D721Med (cell line): ENCODE measurements at regions not wholly inside any gene's neighbourhood (a gene's known extent, or its start where the extent isn't known, plus 50 kb on each side); places are given as distances from the start of the nearest gene placed in this dataset.

Source experiments
- DNase-seq: peaks from one replicate; pipeline ENCODE4 v3.0.0; 2011; ENCODE audit warnings: low spot score; ENCODE audit not compliant: insufficient read length
- FAIRE-seq: peaks from 2 replicates; lab custom pipeline; 2011; peaks lifted over from hg19 to GRCh38; lab: Jason Lieb, UNC
- TF ChIP-seq, protein P1 (sequence below): IDR thresholded peaks from 2 replicates; pipeline ENCODE4 v1.5.1; 2012; ENCODE audit warnings: mild to moderate bottlenecking, control low read depth; ENCODE audit not compliant: insufficient read depth; ENCODE audit errors: missing control alignments

DNA sequence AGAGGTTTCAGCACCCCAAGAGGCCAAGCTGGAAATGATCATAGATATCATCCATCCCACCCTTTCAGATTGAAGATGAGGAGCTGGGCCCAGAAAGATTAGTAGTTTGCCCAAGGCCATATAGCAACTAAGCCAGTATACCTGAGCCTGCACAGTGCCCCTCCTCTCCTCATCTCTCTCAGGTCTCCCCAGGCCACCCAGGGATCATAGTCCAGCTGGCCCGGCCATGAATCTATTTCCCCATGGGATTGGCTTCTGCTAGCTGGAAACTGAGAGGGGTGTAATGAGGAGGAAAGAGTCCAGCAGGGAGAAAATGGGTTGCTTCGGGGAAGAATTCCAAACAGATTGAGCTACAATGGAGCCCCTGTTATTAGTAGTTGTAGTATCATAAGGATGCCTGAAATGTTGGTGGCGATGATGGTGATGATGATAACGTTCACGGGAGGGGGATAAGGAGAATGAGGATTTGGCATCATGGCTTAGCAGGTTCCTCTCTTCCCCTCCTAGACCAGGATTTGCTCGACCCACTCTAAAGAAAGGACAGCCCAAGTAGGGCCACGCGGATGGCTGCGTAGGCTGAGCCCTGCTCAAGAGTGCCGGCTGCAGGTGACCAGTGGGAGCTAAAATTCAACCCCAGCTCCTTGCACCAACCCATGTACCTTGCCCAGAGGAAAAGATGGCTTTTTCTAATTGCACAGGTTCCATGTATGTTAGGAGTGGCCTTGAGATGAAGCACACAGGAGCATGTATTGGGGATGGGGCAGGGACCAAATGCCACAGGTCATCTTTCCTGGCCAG lies 117.8 kb upstream of the PJA1 start:
- TF ChIP-seq, protein P1, sequence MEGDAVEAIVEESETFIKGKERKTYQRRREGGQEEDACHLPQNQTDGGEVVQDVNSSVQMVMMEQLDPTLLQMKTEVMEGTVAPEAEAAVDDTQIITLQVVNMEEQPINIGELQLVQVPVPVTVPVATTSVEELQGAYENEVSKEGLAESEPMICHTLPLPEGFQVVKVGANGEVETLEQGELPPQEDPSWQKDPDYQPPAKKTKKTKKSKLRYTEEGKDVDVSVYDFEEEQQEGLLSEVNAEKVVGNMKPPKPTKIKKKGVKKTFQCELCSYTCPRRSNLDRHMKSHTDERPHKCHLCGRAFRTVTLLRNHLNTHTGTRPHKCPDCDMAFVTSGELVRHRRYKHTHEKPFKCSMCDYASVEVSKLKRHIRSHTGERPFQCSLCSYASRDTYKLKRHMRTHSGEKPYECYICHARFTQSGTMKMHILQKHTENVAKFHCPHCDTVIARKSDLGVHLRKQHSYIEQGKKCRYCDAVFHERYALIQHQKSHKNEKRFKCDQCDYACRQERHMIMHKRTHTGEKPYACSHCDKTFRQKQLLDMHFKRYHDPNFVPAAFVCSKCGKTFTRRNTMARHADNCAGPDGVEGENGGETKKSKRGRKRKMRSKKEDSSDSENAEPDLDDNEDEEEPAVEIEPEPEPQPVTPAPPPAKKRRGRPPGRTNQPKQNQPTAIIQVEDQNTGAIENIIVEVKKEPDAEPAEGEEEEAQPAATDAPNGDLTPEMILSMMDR: no peak
- no peak for FAIRE-seq

DNA sequence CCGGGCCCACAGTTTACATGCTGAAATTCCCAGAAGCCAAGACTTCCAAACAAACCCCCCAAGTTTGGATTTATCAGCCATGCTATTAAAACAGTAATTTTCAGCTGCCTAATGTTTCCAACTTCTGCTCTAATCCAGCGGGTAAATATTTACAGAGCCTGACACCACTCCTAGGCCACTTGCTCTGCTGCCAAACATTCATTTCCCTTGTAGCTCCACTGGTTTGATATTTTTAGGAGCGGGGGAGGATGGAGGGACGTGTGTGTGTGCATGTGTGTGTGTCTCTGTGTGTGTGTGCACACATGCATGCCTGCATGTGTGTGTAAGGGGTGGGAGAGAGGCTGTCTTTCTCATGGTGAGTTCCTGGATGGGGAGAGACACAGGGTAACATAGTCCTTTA lies 115.7 kb upstream of the PJA1 start:
- TF ChIP-seq, protein P1: no peak
- DNase-seq (no peak), FAIRE-seq (no peak)

More for the DNA sequence above, 117.8 kb upstream of the PJA1 start:
- no peak for DNase-seq

DNA sequence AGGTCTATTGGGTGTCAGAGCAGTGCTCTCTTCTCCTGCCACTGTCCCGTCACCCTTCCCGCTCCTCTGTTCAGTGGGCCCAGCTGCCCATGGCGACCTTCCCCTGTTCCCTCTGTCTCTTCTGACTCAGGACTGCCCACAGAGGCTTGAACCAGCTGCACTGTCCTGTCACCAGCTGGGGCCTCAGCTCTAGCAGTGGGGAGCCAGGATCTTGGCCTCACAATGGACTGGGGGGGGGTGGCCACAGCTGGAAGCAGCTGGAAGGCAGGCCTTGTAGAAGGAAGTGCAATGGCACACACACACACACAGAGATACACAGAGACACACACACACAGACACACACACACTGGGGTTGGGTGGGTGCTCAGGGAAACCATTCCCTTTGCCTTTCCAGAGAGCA lies 114.0 kb upstream of the PJA1 start:
- FAIRE-seq: no peak
- TF ChIP-seq, protein P1: no peak
- no peak for DNase-seq

DNA sequence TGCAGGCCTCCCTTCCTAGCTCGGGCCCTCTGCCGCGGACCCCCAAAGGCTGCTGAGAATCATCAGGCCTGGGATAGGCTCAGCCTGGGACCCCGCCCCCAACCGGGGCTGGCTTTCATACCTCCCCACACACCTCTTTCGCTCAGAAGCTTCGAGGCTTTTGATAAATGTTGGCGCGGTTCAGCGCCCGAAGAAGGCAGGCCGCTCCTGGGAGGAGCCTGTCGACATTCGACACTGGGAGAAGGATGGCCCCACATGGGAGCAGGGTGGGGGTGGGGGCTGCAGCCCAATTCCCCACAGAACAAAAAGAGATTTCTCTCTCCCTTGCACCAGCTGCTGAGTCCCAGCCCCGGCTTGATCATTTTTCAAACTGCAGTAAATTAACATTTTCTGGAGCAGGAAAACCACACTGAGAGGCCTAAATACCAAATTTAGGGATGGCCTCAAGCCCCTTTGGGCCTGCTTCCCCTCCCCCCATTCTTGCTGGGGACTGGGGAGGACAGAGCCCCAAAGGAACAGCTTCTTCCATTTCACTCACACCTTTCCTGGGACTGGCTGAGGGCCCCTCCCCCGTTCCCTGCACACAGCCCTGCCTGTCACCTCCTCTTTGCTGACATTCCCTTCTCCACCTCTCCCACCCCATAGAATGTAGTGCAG lies 112.9 kb upstream of the PJA1 start:
- DNase-seq (no peak), FAIRE-seq (no peak)
- TF ChIP-seq, protein P1: no peak

DNA sequence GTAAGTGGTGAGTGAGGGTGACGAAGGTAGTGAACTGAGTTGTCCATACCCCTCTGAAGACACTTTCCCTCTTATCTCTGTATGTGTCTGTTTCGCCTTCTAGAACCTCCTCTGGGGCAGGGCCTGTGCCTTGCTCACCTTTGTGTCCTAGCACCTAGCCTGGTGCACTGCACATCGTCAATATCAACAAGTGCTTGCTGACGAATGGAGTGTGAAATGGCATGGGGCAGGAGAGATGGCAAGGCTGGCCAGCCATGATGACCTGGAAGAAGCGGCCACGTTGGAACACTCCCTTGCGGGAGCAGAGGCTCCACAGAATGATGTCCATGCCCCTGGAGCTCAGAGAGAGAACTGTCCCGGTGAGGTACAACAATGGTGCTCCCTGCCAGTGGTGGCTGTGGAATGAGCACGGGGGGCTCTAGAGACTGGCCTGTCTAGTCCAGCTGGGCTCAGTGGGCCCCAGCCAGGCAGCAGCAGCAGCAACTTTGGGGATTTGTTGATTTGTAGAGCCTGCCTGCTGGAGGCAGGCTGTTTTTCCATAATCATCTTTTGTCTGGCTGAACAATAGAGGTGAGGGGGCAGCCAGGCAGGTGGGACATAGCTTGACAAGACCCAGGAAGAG lies 112.2 kb upstream of the PJA1 start:
- TF ChIP-seq, protein P1: no peak
- no peak for FAIRE-seq
- DNase-seq: no peak

DNA sequence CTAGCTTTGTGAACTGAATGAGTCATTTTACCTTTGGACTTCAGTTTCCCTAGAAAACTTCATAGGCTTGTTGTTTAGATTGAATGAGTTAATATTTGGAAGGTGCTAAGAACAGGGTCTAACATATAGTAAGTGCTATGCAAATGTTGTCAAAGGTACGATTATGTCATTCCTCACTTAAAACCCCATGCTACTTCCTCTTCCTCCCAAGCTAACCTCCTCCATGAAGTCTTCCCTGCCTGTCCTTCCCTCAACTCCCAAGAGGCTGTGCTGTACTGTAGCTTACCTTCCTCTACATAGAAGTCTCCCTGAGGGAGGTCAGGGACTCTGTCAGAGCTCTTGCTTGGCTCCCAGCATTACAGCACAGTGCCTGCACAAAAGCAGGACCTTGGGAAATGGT lies 103.4 kb upstream of the PJA1 start:
- FAIRE-seq (no peak), DNase-seq (no peak)
- TF ChIP-seq, protein P1: no peak

DNA sequence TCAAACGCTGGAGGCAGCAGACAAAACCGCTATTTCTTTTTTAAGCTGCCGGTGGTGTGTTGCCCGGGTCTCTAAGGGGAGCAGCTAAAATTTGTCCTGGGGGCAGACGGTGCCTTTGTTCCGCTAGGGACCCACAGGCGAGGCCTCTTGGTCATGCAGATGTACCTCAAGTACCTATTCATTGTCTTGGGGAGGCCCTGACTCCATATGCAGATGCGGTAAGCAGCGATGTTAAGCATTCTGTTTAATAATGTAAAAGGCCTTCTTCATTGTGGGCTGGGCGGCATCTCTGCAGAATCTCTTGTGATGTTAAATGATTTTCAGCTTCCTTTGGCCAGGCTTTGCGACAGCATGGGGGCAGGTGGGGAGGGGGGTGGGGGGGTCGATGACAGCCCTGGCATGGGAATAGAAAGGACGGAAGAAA lies 98.9 kb upstream of the PJA1 start:
- TF ChIP-seq, protein P1: no peak
- no peak for DNase-seq
- FAIRE-seq: no peak
